Esophagus squamous epithelium (tissue), 5 donors: ENCODE measurements at regions not wholly inside any gene's neighbourhood (a gene's known extent, or its start where the extent isn't known, plus 50 kb on each side); places are given as distances from the start of the nearest gene placed in this dataset.

Source experiments
- DNase-seq: peaks from one replicate; lab custom pipeline; 2025; lab: John Stamatoyannopoulos, UW
- H3K27ac ChIP-seq, 4 donors: fragments of 200-600 bp; sonication (generic); one replicate each; pipeline ENCODE4 v1.5.1; 2016 to 2019; ENCODE audit warnings: mild to moderate bottlenecking in 1 of 4
- H3K27me3 ChIP-seq, 4 donors: fragments of 200-600 bp; sonication (generic); 1 replicate in 3 of 4; 2 replicates in 1 of 4; pipeline versions ENCODE4 v1.5.1 to v1.6.0; 2017 to 2021; ENCODE audit warnings: antibody characterized with exemption in 1 of 4
- H3K36me3 ChIP-seq, 3 donors: fragments of 200-600 bp; sonication (generic); one replicate each; pipeline ENCODE4 v1.5.1; 2016 to 2019
- H3K4me1 ChIP-seq, 3 donors: fragments of 200-600 bp; sonication (generic); one replicate each; pipeline ENCODE4 v1.5.1; 2017 to 2019
- H3K4me3 ChIP-seq, 4 donors: fragments of 200-600 bp; sonication (generic); 1 replicate in 3 of 4; 2 replicates in 1 of 4; pipeline ENCODE4 v1.5.1; 2016 to 2019; ENCODE audit warnings: mild to moderate bottlenecking in 2 of 4, moderate library complexity in 1 of 4
- H3K9me3 ChIP-seq, 3 donors: fragments of 200-600 bp; sonication (generic); one replicate each; pipeline ENCODE4 v1.5.1; 2016 to 2019
- POLR2A ChIP-seq, 4 donors: fragments of 450-650 bp; IDR thresholded peaks; one replicate each; pipeline ENCODE4 v1.6.1; 2017; ENCODE audit warnings: antibody characterized with exemption in 4 of 4, mild to moderate bottlenecking in 4 of 4, moderate library complexity in 3 of 4
- WGBS, 2 donors: methylation state at CpG; one replicate each; pipeline ENCODE4 v1.1.5; 2018; 5-methylcytosine and 5-hydroxymethylcytosine counted together
- intact Hi-C: fragments of 100-400 bp; cut with DNase I; formaldehyde crosslinking; loops from one replicate; pipeline ENCODE4 v1.15.0; 2022
- TF ChIP-seq, protein P1 (sequence below), 6 experiments: fragments of 450-650 bp in 4 of 6; fragments of 200-600 bp in 2 of 6; sonication (generic) in 2 of 6; IDR thresholded peaks; one replicate each; pipeline ENCODE4 v1.5.1; 2016 to 2019; ENCODE audit warnings: antibody characterized with exemption in 6 of 6, mild to moderate bottlenecking in 4 of 6, moderate library complexity in 4 of 6
- donor health status: DM: yes; HTN: yes; CAD: no.

- intact Hi-C loops, result no loop called here
- no peak for DNase-seq
- H3K36me3 ChIP-seq, result no peaks in the 10 kb centered on the region
- TF ChIP-seq, protein P1, sequence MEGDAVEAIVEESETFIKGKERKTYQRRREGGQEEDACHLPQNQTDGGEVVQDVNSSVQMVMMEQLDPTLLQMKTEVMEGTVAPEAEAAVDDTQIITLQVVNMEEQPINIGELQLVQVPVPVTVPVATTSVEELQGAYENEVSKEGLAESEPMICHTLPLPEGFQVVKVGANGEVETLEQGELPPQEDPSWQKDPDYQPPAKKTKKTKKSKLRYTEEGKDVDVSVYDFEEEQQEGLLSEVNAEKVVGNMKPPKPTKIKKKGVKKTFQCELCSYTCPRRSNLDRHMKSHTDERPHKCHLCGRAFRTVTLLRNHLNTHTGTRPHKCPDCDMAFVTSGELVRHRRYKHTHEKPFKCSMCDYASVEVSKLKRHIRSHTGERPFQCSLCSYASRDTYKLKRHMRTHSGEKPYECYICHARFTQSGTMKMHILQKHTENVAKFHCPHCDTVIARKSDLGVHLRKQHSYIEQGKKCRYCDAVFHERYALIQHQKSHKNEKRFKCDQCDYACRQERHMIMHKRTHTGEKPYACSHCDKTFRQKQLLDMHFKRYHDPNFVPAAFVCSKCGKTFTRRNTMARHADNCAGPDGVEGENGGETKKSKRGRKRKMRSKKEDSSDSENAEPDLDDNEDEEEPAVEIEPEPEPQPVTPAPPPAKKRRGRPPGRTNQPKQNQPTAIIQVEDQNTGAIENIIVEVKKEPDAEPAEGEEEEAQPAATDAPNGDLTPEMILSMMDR (IDR thresholded peaks at IDR 0.05), result no peak
- TF ChIP-seq POLR2A (IDR thresholded peaks at IDR 0.05), result no peak
- H3K27ac ChIP-seq, result no peak overlapping the region
- 93 to 95% methylated on average over 9 of the region's 9 CpGs for WGBS, 2 donors
- no peaks in the 10 kb centered on the region for H3K9me3 ChIP-seq
- H3K27me3 ChIP-seq, result no peaks in the 10 kb centered on the region
- no peak overlapping the region for H3K4me3 ChIP-seq
- H3K4me1 ChIP-seq, result peaks cover 9 to 19% (median 13%) of the 10 kb centered on the region in 3 donors
These were observed 496.7 kb downstream of the SHQ1 start for GRCh38 chr3:72351536-72351935.

GRCh38 chr3:72350761-72351505 lies 497.3 kb downstream of the SHQ1 start:
- peaks cover 9 to 25% (median 17%) of the 10 kb centered on the region in 3 donors for H3K4me1 ChIP-seq
- no peak for TF ChIP-seq POLR2A (IDR thresholded peaks at IDR 0.05)
- no peak overlapping the region for H3K4me3 ChIP-seq
- intact Hi-C loops, result no loop called here
- no peaks in the 10 kb centered on the region for H3K36me3 ChIP-seq
- H3K27me3 ChIP-seq, result no peaks in the 10 kb centered on the region
- no peak overlapping the region for H3K27ac ChIP-seq
- H3K9me3 ChIP-seq, result no peaks in the 10 kb centered on the region
- DNase-seq, result no peak
- WGBS, 2 donors, result 82 to 88% methylated on average over 8 to 12 of the region's 15 CpGs

GRCh38 chr3:72348357-72348756 lies 499.9 kb downstream of the SHQ1 start:
- intact Hi-C loops, result loop anchor here (5.0 kb wide), 1 partner anchor 99 kb away; the partner anchor contains the start of gene RYBP
- H3K27me3 ChIP-seq, result no peaks in the 10 kb centered on the region
- no peak overlapping the region for H3K4me3 ChIP-seq
- peak overlapping the region in 3 of 4 donors; percentile 14 to 53 (median 47) for H3K27ac ChIP-seq
- H3K9me3 ChIP-seq, result no peaks in the 10 kb centered on the region
- H3K36me3 ChIP-seq, result no peaks in the 10 kb centered on the region
- TF ChIP-seq POLR2A (IDR thresholded peaks at IDR 0.05), result no peak
- H3K4me1 ChIP-seq, result peaks cover 9 to 37% (median 17%) of the 10 kb centered on the region in 3 donors
- no peak for DNase-seq

DNA sequence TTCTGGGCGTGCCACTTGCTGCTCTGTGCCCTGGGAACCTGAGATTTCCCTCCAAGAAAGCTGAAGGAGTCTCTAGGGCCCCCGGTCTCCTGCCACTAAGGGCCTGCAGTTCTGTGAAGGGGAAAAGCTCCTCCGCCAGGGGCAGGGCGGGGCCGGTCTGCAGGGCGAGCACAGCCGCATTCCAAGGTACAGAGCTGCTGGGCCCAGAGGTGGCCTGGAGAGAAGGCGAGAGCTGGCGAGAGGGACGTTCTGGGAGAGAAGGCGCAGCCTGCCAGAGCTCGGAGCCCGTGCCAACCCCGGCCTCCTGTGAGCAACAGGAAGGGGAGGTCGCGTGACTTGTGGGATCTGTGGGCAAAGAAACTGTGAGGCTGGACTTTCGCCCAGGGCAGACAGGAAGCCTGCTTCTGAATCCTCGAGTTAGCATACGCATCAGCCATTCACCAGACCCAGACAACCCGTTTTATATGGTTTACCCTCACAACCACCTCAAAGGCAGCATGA lies 500.4 kb downstream of the SHQ1 start:
- H3K4me3 ChIP-seq, result no peak overlapping the region
- H3K27me3 ChIP-seq, result no peaks in the 10 kb centered on the region
- TF ChIP-seq POLR2A (IDR thresholded peaks at IDR 0.05), result no peak
- TF ChIP-seq, protein P1 (IDR thresholded peaks at IDR 0.05), result peak in 3 of 6 experiments; percentile 11 to 36 (median 12)
- H3K9me3 ChIP-seq, result no peaks in the 10 kb centered on the region
- H3K36me3 ChIP-seq, result no peaks in the 10 kb centered on the region
- peak; percentile 16 for DNase-seq
- intact Hi-C loops, result loop anchor here (5.0 kb wide), 1 partner anchor 99 kb away; the partner anchor contains the start of gene RYBP
- H3K4me1 ChIP-seq, result peaks cover 9 to 37% (median 17%) of the 10 kb centered on the region in 3 donors
- WGBS, 2 donors, result 34 to 36% methylated on average over 8 to 9 of the region's 20 CpGs
- H3K27ac ChIP-seq, result peak overlapping the region in 3 of 4 donors; percentile 14 to 53 (median 47)

GRCh38 chr3:72346526-72346926 lies 501.7 kb downstream of the SHQ1 start:
- Histone ChIP-seq H3K4me3 (no peak overlapping the region), H3K27me3 (no peaks in the 10 kb centered on the region), H3K36me3 (no peaks in the 10 kb centered on the region), H3K27ac (peak overlapping the region in 2 of 4 donors; percentile 43 to 53), H3K4me1 (peaks cover 9 to 37% (median 17%) of the 10 kb centered on the region in 3 donors), H3K9me3 (no peaks in the 10 kb centered on the region)
- intact Hi-C loops, result loop anchor here (5.0 kb wide), 1 partner anchor 101 kb away; the partner anchor contains the start of gene RYBP
- DNase-seq, result no peak
- WGBS, 2 donors, result 39 to 44% methylated on average over 8 of the region's 8 CpGs
- TF ChIP-seq POLR2A (IDR thresholded peaks at IDR 0.05), result no peak
- TF ChIP-seq, protein P1 (IDR thresholded peaks at IDR 0.05), result no peak

GRCh38 chr3:72345980-72346379 lies 502.3 kb downstream of the SHQ1 start:
- Histone ChIP-seq H3K36me3 (no peaks in the 10 kb centered on the region), H3K4me3 (no peak overlapping the region), H3K4me1 (peaks cover 9 to 38% (median 17%) of the 10 kb centered on the region in 3 donors), H3K9me3 (no peaks in the 10 kb centered on the region), H3K27ac (peak overlapping the region in 2 of 4 donors; percentile 43 to 53), H3K27me3 (no peaks in the 10 kb centered on the region)
- no peak for DNase-seq
- intact Hi-C loops, result loop anchor here (5.0 kb wide), 1 partner anchor 101 kb away; the partner anchor contains the start of gene RYBP
- no peak for TF ChIP-seq POLR2A (IDR thresholded peaks at IDR 0.05)
- TF ChIP-seq, protein P1 (IDR thresholded peaks at IDR 0.05), result no peak
- WGBS, 2 donors, result 58 to 100% methylated on average over 1 to 3 of the region's 7 CpGs
